GM13977 (cell line): ENCODE measurements at regions not wholly inside any gene's neighbourhood (a gene's known extent, or its start where the extent isn't known, plus 50 kb on each side); places are given as distances from the start of the nearest gene placed in this dataset.

Experiments used
- DNase-seq: peaks from one replicate; pipeline ENCODE4 v3.0.0; 2012; ENCODE audit warnings: low spot score
- CTCF ChIP-seq: IDR thresholded peaks from 2 replicates; pipeline ENCODE4 v1.5.1; 2012; ENCODE audit warnings: mild to moderate bottlenecking, control low read depth; ENCODE audit not compliant: insufficient read depth; ENCODE audit errors: extremely low read depth, missing control alignments
- in situ Hi-C: fragments of 300-500 bp; cut with MboI; formaldehyde crosslinking; loops from one replicate; pipeline ENCODE4 v1.12.0; 2022; ENCODE audit warnings: low sequenced_read_pairs, low pct_unique_long_range_greater_than_20kb, mixed read lengths, inconsistent platforms; ENCODE audit not compliant: unreplicated experiment

- TF ChIP-seq CTCF, result no peak
- DNase-seq, result no peak
- in situ Hi-C loops, result no loop called here
These were observed 127.6 kb upstream of the L3MBTL4 start for GRCh38 chr18:6542296-6542695.

DNA sequence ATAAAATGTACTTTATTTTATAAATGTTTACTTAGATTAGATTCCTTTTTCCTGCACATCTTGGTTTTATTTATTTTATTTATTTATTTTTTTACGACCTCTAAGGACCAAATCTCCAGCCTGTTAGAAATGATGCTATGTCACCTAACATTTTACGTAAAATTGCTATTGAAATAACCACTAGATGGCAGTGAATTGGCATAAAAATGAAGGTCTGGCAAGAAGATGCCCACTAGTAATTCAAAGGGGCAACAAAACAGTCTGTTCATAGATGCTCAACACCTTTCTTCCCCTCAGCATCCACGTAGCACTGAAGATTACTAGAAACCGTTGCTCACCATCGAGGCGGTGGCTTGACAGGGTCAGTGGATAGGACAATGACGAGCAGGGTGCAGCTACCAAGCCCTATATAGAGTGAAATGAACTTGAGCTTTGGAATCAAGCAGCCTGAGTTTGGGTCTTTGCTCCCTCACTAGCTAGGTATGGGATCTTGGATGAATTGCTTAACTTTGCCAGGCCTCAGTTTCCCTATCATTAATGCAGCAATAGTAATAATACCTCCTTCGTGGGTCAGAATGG, 128.7 kb upstream of the L3MBTL4 start:
- in situ Hi-C loops, result no loop called here
- peak; percentile 22 for DNase-seq
- peak; percentile 55 for TF ChIP-seq CTCF

GRCh38 chr18:6546229-6546628, 131.5 kb upstream of the L3MBTL4 start:
- in situ Hi-C loops, result no loop called here
- no peak for DNase-seq
- no peak for TF ChIP-seq CTCF

GRCh38 chr18:6547476-6547875, 132.8 kb upstream of the L3MBTL4 start:
- in situ Hi-C loops, result no loop called here
- no peak for DNase-seq
- TF ChIP-seq CTCF, result no peak

GRCh38 chr18:6553234-6553900, 138.7 kb upstream of the L3MBTL4 start:
- DNase-seq, result no peak
- in situ Hi-C loops, result no loop called here
- no peak for TF ChIP-seq CTCF

DNA sequence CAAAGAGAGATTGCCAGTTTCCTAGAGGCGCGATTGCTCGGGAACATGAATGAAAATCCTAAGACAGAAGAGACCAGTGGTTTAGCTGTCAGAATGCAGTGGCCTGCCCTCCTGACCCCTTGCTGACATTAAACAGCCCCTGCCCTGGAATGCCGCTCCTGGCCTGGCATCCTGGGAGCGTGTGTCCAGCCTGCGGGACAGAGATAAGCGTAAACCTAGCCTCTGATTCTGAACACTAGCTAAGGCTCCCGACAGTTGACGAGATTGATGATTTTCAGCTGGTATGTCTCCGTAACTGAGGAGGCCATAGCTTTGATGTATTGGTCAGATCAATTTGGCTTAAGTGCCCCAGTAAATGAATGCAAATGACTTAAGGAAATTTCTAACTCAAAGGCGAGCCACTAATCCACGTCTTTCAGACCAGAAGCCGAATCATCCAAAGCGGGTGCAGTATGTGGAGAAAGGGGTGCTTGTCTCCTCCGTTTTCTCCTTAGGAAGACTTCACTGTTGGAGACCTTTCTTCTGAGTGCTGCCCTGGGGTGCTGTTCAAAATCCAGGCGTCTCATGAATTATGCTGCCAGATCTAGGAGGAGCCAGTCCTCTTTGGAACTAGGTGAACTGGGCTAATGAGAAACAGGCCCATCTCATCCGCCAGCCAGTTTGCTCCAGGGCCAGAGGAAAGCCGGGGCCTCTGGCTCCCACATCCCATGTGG, 142.5 kb upstream of the L3MBTL4 start:
- DNase-seq, result no peak
- no peak for TF ChIP-seq CTCF
- in situ Hi-C loops, result no loop called here
